ENCODE measurements at regions not wholly inside any gene's neighbourhood (a gene's known extent, or its start where the extent isn't known, plus 50 kb on each side); places are given as distances from the start of the nearest gene placed in this dataset.
"Not testable (repeated sequence)": the region's sequence is repeated elsewhere in the genome, so short reads cannot be mapped to it uniquely, and the experiment has no call there.

GRCh38 chr6:1197309-1197708, 114.6 kb upstream of the FOXQ1 start:
- no peak for DNase-seq

- no peak for DNase-seq
Measured at GRCh38 chr6:1191141-1191630, 120.7 kb upstream of the FOXQ1 start.

- DNase-seq: no peak
Measured at GRCh38 chr6:1190366-1190765, 121.5 kb upstream of the FOXQ1 start.

- DNase-seq: no peak
Measured at GRCh38 chr6:1188199-1188598, 123.7 kb upstream of the FOXQ1 start.

- no peak for DNase-seq
Measured at GRCh38 chr6:1187293-1188131, 124.4 kb upstream of the FOXQ1 start.

GRCh38 chr6:1184318-1184717, 127.6 kb upstream of the FOXQ1 start:
- DNase-seq: no peak

- no peak for DNase-seq
Measured at GRCh38 chr6:1182722-1183521, 129.0 kb upstream of the FOXQ1 start.

- no peak for DNase-seq
Measured at GRCh38 chr6:1181939-1182605, 129.8 kb upstream of the FOXQ1 start.

- DNase-seq: no peak
Measured at GRCh38 chr6:1179571-1180459, 132.1 kb upstream of the FOXQ1 start.

- DNase-seq: no peak
Measured at GRCh38 chr6:1178590-1178989, 133.3 kb upstream of the FOXQ1 start.

GRCh38 chr6:1176567-1176966, 135.3 kb upstream of the FOXQ1 start:
- DNase-seq: no peak

- DNase-seq: no peak
Measured at GRCh38 chr6:1175877-1176276, 136.0 kb upstream of the FOXQ1 start.

GRCh38 chr6:1170794-1171193, 141.1 kb upstream of the FOXQ1 start:
- DNase-seq: no peak

GRCh38 chr6:1164600-1164999, 147.3 kb upstream of the FOXQ1 start:
- DNase-seq: no peak

GRCh38 chr6:1163501-1163900, 148.4 kb upstream of the FOXQ1 start:
- no peak for DNase-seq

- no peak for DNase-seq
Measured at GRCh38 chr6:1162367-1163275, 149.3 kb upstream of the FOXQ1 start.

GRCh38 chr6:1156411-1156810, 155.5 kb upstream of the FOXQ1 start:
- not testable (repeated sequence) for DNase-seq

GRCh38 chr6:1153696-1154245, 158.1 kb upstream of the FOXQ1 start:
- DNase-seq: no peak

- no peak for DNase-seq
Measured at GRCh38 chr6:1146500-1146899, 165.4 kb upstream of the FOXQ1 start.

- no peak for DNase-seq
Measured at GRCh38 chr6:1145768-1146218, 166.1 kb upstream of the FOXQ1 start.
